Endothelial cell of umbilical vein (primary cell): ENCODE measurements at regions not wholly inside any gene's neighbourhood (a gene's known extent, or its start where the extent isn't known, plus 50 kb on each side); places are given as distances from the start of the nearest gene placed in this dataset.

Experiments
- BruUV-seq: library from RNA; stranded (reverse); fragments of 400-500 nt; replicated peaks from 2 replicates; lab custom pipeline; 2021; lab: Mats Ljungman, UMichigan
- CTCF ChIA-PET: fragments of 300-600, 350-600 bp; sonication (Branson Sonifier 250); formaldehyde crosslinking; loops from one replicate; lab custom pipeline; 2021; ENCODE audit warnings: antibody characterized with exemption, inconsistent platforms; lab: Charles Lee
- POLR2A ChIA-PET: fragments of 300-600, 350-600 bp; sonication (Branson Sonifier 250); formaldehyde crosslinking; loops from one replicate; lab custom pipeline; 2021; ENCODE audit warnings: antibody characterized with exemption, inconsistent platforms; lab: Charles Lee
- DNase-seq: peaks from one replicate; pipeline ENCODE4 v3.0.0-alpha.2; 2011; ENCODE audit warnings: low read depth, low spot score
- FAIRE-seq: peaks from 2 replicates; lab custom pipeline; 2011; peaks lifted over from hg19 to GRCh38; lab: Jason Lieb, UNC
- H2AFZ ChIP-seq: 2 replicates; pipeline ENCODE4 v1.6.0; 2012; ENCODE audit warnings: low read depth, low read length, control low read depth, inconsistent platforms
- H3K27ac ChIP-seq: 2 replicates; pipeline ENCODE4 v1.5.1; 2011; ENCODE audit warnings: low read depth, mild to moderate bottlenecking, control low read depth, low read length, moderate library complexity; ENCODE audit not compliant: insufficient read depth
- H3K27me3 ChIP-seq, 2 experiments: 2 replicates each; pipeline versions ENCODE4 v1.6.0 to v1.6.1; 2011; ENCODE audit warnings: low read length in 2 of 2, mixed read lengths in 1 of 2; ENCODE audit not compliant: control insufficient read depth in 2 of 2, insufficient read depth in 2 of 2
- H3K36me3 ChIP-seq, 2 experiments: 2 replicates in 1 of 2; 3 replicates in 1 of 2; pipeline ENCODE4 v1.5.1; 2011; ENCODE audit warnings: low read length in 2 of 2, mild to moderate bottlenecking in 1 of 2, moderate library complexity in 1 of 2; ENCODE audit not compliant: control insufficient read depth in 2 of 2, insufficient read depth in 2 of 2; ENCODE audit errors: extremely low read depth in 1 of 2
- H3K4me1 ChIP-seq: 3 replicates; pipeline ENCODE4 v1.5.1; 2011; ENCODE audit warnings: mild to moderate bottlenecking, low read length; ENCODE audit not compliant: control insufficient read depth, insufficient read depth; ENCODE audit errors: extremely low read depth
- H3K4me2 ChIP-seq: 2 replicates; pipeline ENCODE4 v1.6.1; 2011; ENCODE audit warnings: low read length, control low read depth, mixed read lengths; ENCODE audit not compliant: insufficient read depth
- H3K4me3 ChIP-seq, 3 experiments: fragments of 200-600 bp in 1 of 3; sonication (generic), shearing (Covaris generic) in 1 of 3; replicated peaks in 1 of 3; 2 replicates each; pipeline ENCODE4 v1.5.1; 2011 to 2016; ENCODE audit warnings: control low read depth in 3 of 3, low read length in 3 of 3, mild to moderate bottlenecking in 2 of 3, inconsistent platforms in 1 of 3, low read depth in 1 of 3, moderate library complexity in 1 of 3; ENCODE audit not compliant: insufficient read depth in 1 of 3
- H3K79me2 ChIP-seq: 2 replicates; pipeline ENCODE4 v1.6.0; 2012; ENCODE audit warnings: low read length, inconsistent platforms; ENCODE audit not compliant: control insufficient read depth, insufficient read depth
- H3K9ac ChIP-seq: replicated peaks from 2 replicates; pipeline ENCODE3; 2011; ENCODE audit warnings: low read length, control low read depth; ENCODE audit not compliant: insufficient read depth; ENCODE audit errors: extremely low read depth
- H3K9me1 ChIP-seq: replicated peaks from 3 replicates; pipeline ENCODE4 v1.6.0; 2011; ENCODE audit warnings: mild to moderate bottlenecking, low read length; ENCODE audit not compliant: control insufficient read depth, insufficient read depth; ENCODE audit errors: extremely low read depth
- H3K9me3 ChIP-seq: replicated peaks from 2 replicates; pipeline ENCODE4 v1.5.1; 2012; ENCODE audit warnings: low read length, inconsistent platforms; ENCODE audit not compliant: control insufficient read depth, insufficient read depth
- H4K20me1 ChIP-seq: replicated peaks from 2 replicates; pipeline ENCODE3; 2011; ENCODE audit warnings: mild to moderate bottlenecking, low read length; ENCODE audit not compliant: control insufficient read depth, insufficient read depth; ENCODE audit errors: extremely low read depth
- CTCF ChIP-seq, 2 donors: IDR thresholded peaks; 1 replicate in 1 of 2; 2 replicates in 1 of 2; pipeline ENCODE4 v1.5.1; 2011; ENCODE audit warnings: low read length in 2 of 2, mild to moderate bottlenecking in 2 of 2, moderate library complexity in 2 of 2, control low read depth in 1 of 2, inconsistent platforms in 1 of 2, low read depth in 1 of 2; ENCODE audit not compliant: insufficient read depth in 1 of 2; ENCODE audit errors: extremely low read depth in 1 of 2
- EZH2 ChIP-seq: IDR thresholded peaks from 2 replicates; pipeline ENCODE4 v1.6.1; 2012; ENCODE audit warnings: borderline replicate concordance, low read depth, mild to moderate bottlenecking, moderate library complexity, low read length, inconsistent platforms; ENCODE audit not compliant: severe bottlenecking
- FOS ChIP-seq: IDR thresholded peaks from 2 replicates; pipeline ENCODE4 v1.6.1; 2011; ENCODE audit warnings: mild to moderate bottlenecking, low read length, moderate library complexity, borderline replicate concordance; ENCODE audit not compliant: insufficient read depth
- GATA2 ChIP-seq: IDR thresholded peaks from 2 replicates; pipeline ENCODE4 v1.7.0; 2011; ENCODE audit warnings: low read depth, mild to moderate bottlenecking, moderate library complexity, mixed read lengths, low read length; ENCODE audit not compliant: insufficient read length, insufficient read depth
- JUN ChIP-seq: IDR thresholded peaks from 2 replicates; pipeline ENCODE4 v1.6.1; 2011; ENCODE audit warnings: borderline replicate concordance, low read depth; ENCODE audit not compliant: insufficient read length, insufficient read depth
- MAX ChIP-seq: IDR thresholded peaks from 2 replicates; pipeline ENCODE4 v1.6.1; 2011; ENCODE audit not compliant: insufficient read depth, insufficient read length
- MYC ChIP-seq: IDR thresholded peaks from one replicate; pipeline ENCODE4 v1.6.1; 2011; ENCODE audit warnings: mild to moderate bottlenecking, low read depth, low read length
- POLR2A ChIP-seq: IDR thresholded peaks from 2 replicates; pipeline ENCODE4 v1.6.1; 2012; ENCODE audit warnings: low read depth, mild to moderate bottlenecking, control low read depth, low read length
- POLR2AphosphoS5 ChIP-seq: IDR thresholded peaks from 2 replicates; pipeline ENCODE4 v1.6.1; 2012; ENCODE audit warnings: low read depth, mild to moderate bottlenecking, control low read depth, low read length, moderate library complexity; ENCODE audit not compliant: insufficient read depth
- dilution Hi-C: fragments of 300-500 bp; cut with MboI; formaldehyde crosslinking; loops from one replicate; pipeline ENCODE4 v1.15.0; 2019; ENCODE audit warnings: low sequenced_read_pairs; ENCODE audit not compliant: extremely low pct_ligation_motif_present
- intact Hi-C: fragments of 100-400 bp; cut with micrococcal nuclease; formaldehyde crosslinking; loops from one replicate; pipeline ENCODE4 v1.10.0; 2022

GRCh38 chr4:62622089-62622488 lies 1422.0 kb downstream of the ADGRL3 start:
- H3K4me2 ChIP-seq, result no peak overlapping the region
- no peaks in the 10 kb centered on the region for H3K9me1 ChIP-seq
- no peaks in the 10 kb centered on the region for H3K79me2 ChIP-seq
- no peaks in the 10 kb centered on the region for H4K20me1 ChIP-seq
- BruUV-seq, result no TSS peak
- DNase-seq, result no peak
- no peaks in the 10 kb centered on the region for H3K4me1 ChIP-seq
- no peak for FAIRE-seq
- H3K36me3 ChIP-seq, result no peaks in the 10 kb centered on the region
- H3K27ac ChIP-seq, result no peak overlapping the region
- H2AFZ ChIP-seq, result no peak overlapping the region
- TF ChIP-seq POLR2A, result no peak
- TF ChIP-seq CTCF (IDR thresholded peaks at IDR 0.05; ENCODE audit: extremely low read depth in 1 of 2, insufficient read depth in 1 of 2, low read depth in 1 of 2, low read length in 2 of 2), result no peak
- no peak for TF ChIP-seq GATA2
- TF ChIP-seq JUN, result no peak
- no peak for TF ChIP-seq POLR2AphosphoS5
- no peak for TF ChIP-seq MYC
- TF ChIP-seq EZH2, result no peak
- TF ChIP-seq FOS, result no peak
- no peak for TF ChIP-seq MAX
- POLR2A ChIA-PET, result no interaction called here
- intact Hi-C loops, result no loop called here
- dilution Hi-C loops, result no loop called here
- no peak overlapping the region for H3K9ac ChIP-seq
- CTCF ChIA-PET, result interaction anchor here (1.2 kb wide), 1 partner anchor 24 kb away, joined by 3 read pairs; no protein-coding TSS in a partner anchor
- peaks cover 1% of the 10 kb centered on the region for H3K9me3 ChIP-seq
- no peak overlapping the region for H3K4me3 ChIP-seq
- no peaks in the 10 kb centered on the region for H3K27me3 ChIP-seq
